Thyroid gland (tissue), 4 donors: ENCODE measurements at regions not wholly inside any gene's neighbourhood (a gene's known extent, or its start where the extent isn't known, plus 50 kb on each side); places are given as distances from the start of the nearest gene placed in this dataset.

Experiments used
- DNase-seq, 2 donors: peaks; one replicate each; pipeline ENCODE4 v3.0.0-alpha.2; 2019
- H3K27ac ChIP-seq, 3 donors: fragments of 200-600 bp; sonication (generic); 1 replicate in 2 of 3; 2 replicates in 1 of 3; pipeline ENCODE4 v1.5.1; 2016 to 2019; ENCODE audit warnings: mild to moderate bottlenecking in 1 of 3, moderate library complexity in 1 of 3
- H3K27me3 ChIP-seq: fragments of 200-600 bp; sonication (generic); one replicate; pipeline ENCODE4 v1.5.1; 2019
- H3K36me3 ChIP-seq, 2 donors: fragments of 200-600 bp; sonication (generic); one replicate each; pipeline ENCODE4 v1.5.1; 2016 to 2019
- H3K4me1 ChIP-seq, 2 donors: fragments of 200-600 bp; sonication (generic); one replicate each; pipeline ENCODE4 v1.5.1; 2017 to 2019
- H3K4me3 ChIP-seq, 3 donors: fragments of 200-600 bp; sonication (generic); replicated peaks in 1 of 3; 1 replicate in 2 of 3; 2 replicates in 1 of 3; pipeline ENCODE4 v1.5.1; 2016; ENCODE audit warnings: mild to moderate bottlenecking in 1 of 3
- H3K9me3 ChIP-seq: fragments of 200-600 bp; sonication (generic); one replicate; pipeline ENCODE4 v1.5.1; 2017
- CTCF ChIP-seq, 6 experiments: fragments of 200-600 bp in 3 of 6; fragments of 450-650 bp in 3 of 6; sonication (generic) in 3 of 6; IDR thresholded peaks; one replicate each; pipeline ENCODE4 v1.5.1; 2016 to 2019; ENCODE audit warnings: antibody characterized with exemption in 6 of 6, mild to moderate bottlenecking in 2 of 6, inconsistent platforms in 1 of 6, moderate library complexity in 1 of 6
- POLR2A ChIP-seq, 2 donors: fragments of 450-650 bp; IDR thresholded peaks; one replicate each; pipeline ENCODE4 v1.6.1; 2017; ENCODE audit warnings: antibody characterized with exemption in 2 of 2, mild to moderate bottlenecking in 2 of 2, moderate library complexity in 1 of 2
- WGBS, 2 donors: methylation state at CpG; one replicate each; pipeline ENCODE4 v1.1.5; 2017; 5-methylcytosine and 5-hydroxymethylcytosine counted together
- intact Hi-C: fragments of 100-400 bp; cut with DNase I; formaldehyde crosslinking; loops from one replicate; pipeline ENCODE4 v1.15.1; 2023

- Histone ChIP-seq H3K27me3 (no peaks in the 10 kb centered on the region), H3K9me3 (peaks cover 3% of the 10 kb centered on the region), H3K36me3 (no peaks in the 10 kb centered on the region), H3K4me3 (no peak overlapping the region), H3K27ac (no peak overlapping the region), H3K4me1 (no peaks in the 10 kb centered on the region)
- no peak for DNase-seq
- intact Hi-C loops: no loop called here
- TF ChIP-seq CTCF (IDR thresholded peaks at IDR 0.05) (no peak), POLR2A (IDR thresholded peaks at IDR 0.05) (no peak)
Measured at GRCh38 chr5:110852053-110852452, 113.2 kb downstream of the SLC25A46 start.

- H3K4me3 ChIP-seq: no peak overlapping the region
- H3K9me3 ChIP-seq: peaks cover 3% of the 10 kb centered on the region
- WGBS, 2 donors: 92 to 94% methylated on average over 1 of the region's 1 CpG
- H3K4me1 ChIP-seq: no peaks in the 10 kb centered on the region
- TF ChIP-seq POLR2A (IDR thresholded peaks at IDR 0.05) (no peak), CTCF (IDR thresholded peaks at IDR 0.05) (no peak)
- intact Hi-C loops: no loop called here
- no peaks in the 10 kb centered on the region for H3K27me3 ChIP-seq
- no peak for DNase-seq
- no peaks in the 10 kb centered on the region for H3K36me3 ChIP-seq
- no peak overlapping the region for H3K27ac ChIP-seq
Measured at GRCh38 chr5:110852541-110852940, 113.7 kb downstream of the SLC25A46 start.

GRCh38 chr5:110853267-110853666, 114.5 kb downstream of the SLC25A46 start:
- DNase-seq: no peak
- TF ChIP-seq CTCF (IDR thresholded peaks at IDR 0.05): no peak
- TF ChIP-seq POLR2A (IDR thresholded peaks at IDR 0.05): no peak
- 71 to 85% methylated on average over 3 of the region's 3 CpGs for WGBS, 2 donors
- Histone ChIP-seq H3K27me3 (no peaks in the 10 kb centered on the region), H3K9me3 (no peaks in the 10 kb centered on the region), H3K4me3 (no peak overlapping the region), H3K36me3 (no peaks in the 10 kb centered on the region), H3K4me1 (no peaks in the 10 kb centered on the region), H3K27ac (no peak overlapping the region)
- intact Hi-C loops: no loop called here

- intact Hi-C loops: no loop called here
- TF ChIP-seq CTCF (IDR thresholded peaks at IDR 0.05): no peak
- TF ChIP-seq POLR2A (IDR thresholded peaks at IDR 0.05): no peak
- no peaks in the 10 kb centered on the region for H3K27me3 ChIP-seq
Measured at GRCh38 chr5:110854200-110854599, 115.4 kb downstream of the SLC25A46 start.

GRCh38 chr5:110855961-110856360, 117.2 kb downstream of the SLC25A46 start:
- Histone ChIP-seq H3K4me1 (no peaks in the 10 kb centered on the region), H3K4me3 (no peak overlapping the region), H3K27ac (no peak overlapping the region), H3K27me3 (no peaks in the 10 kb centered on the region), H3K36me3 (no peaks in the 10 kb centered on the region), H3K9me3 (no peaks in the 10 kb centered on the region)
- intact Hi-C loops: no loop called here
- WGBS, 2 donors: 85 to 88% methylated on average over 1 of the region's 1 CpG
- no peak for TF ChIP-seq CTCF (IDR thresholded peaks at IDR 0.05)
- TF ChIP-seq POLR2A (IDR thresholded peaks at IDR 0.05): no peak
- no peak for DNase-seq

More at GRCh38 chr5:110854200-110854599, 115.4 kb downstream of the SLC25A46 start:
- Histone ChIP-seq H3K9me3 (no peaks in the 10 kb centered on the region), H3K27ac (no peak overlapping the region), H3K4me1 (no peaks in the 10 kb centered on the region), H3K36me3 (no peaks in the 10 kb centered on the region), H3K4me3 (no peak overlapping the region)
- DNase-seq: no peak
- WGBS, 2 donors: 58 to 80% methylated on average over 1 of the region's 1 CpG
